GM06990 (cell line): ENCODE measurements at regions not wholly inside any gene's neighbourhood (a gene's known extent, or its start where the extent isn't known, plus 50 kb on each side); places are given as distances from the start of the nearest gene placed in this dataset.

Experiments
- DNase-seq: peaks from one replicate; pipeline ENCODE4 v3.0.0-alpha.2; 2011; ENCODE audit not compliant: insufficient read length; ENCODE audit errors: extremely low read depth
- H3K27me3 ChIP-seq: replicated peaks from 2 replicates; pipeline ENCODE4 v1.6.0; 2011; ENCODE audit warnings: low read length; ENCODE audit not compliant: control insufficient read depth, insufficient read depth
- H3K36me3 ChIP-seq: 2 replicates; pipeline ENCODE4 v1.5.1; 2011; ENCODE audit warnings: low read length; ENCODE audit not compliant: control insufficient read depth, insufficient read depth
- H3K4me3 ChIP-seq: replicated peaks from 2 replicates; pipeline ENCODE4 v1.5.1; 2011; ENCODE audit warnings: low read depth, mild to moderate bottlenecking, control low read depth, low read length
- TF ChIP-seq, protein P1 (sequence below): IDR thresholded peaks from 2 replicates; pipeline ENCODE4 v1.5.1; 2011; ENCODE audit warnings: low read length, control low read depth, mild to moderate bottlenecking, inconsistent platforms; ENCODE audit not compliant: insufficient read depth, poor library complexity, severe bottlenecking

GRCh38 chr4:110778521-110778920 lies 155.6 kb upstream of the PITX2 start:
- Histone ChIP-seq H3K4me3 (no peak overlapping the region), H3K27me3 (no peaks in the 10 kb centered on the region), H3K36me3 (no peaks in the 10 kb centered on the region)
- no peak for DNase-seq
- TF ChIP-seq, protein P1, sequence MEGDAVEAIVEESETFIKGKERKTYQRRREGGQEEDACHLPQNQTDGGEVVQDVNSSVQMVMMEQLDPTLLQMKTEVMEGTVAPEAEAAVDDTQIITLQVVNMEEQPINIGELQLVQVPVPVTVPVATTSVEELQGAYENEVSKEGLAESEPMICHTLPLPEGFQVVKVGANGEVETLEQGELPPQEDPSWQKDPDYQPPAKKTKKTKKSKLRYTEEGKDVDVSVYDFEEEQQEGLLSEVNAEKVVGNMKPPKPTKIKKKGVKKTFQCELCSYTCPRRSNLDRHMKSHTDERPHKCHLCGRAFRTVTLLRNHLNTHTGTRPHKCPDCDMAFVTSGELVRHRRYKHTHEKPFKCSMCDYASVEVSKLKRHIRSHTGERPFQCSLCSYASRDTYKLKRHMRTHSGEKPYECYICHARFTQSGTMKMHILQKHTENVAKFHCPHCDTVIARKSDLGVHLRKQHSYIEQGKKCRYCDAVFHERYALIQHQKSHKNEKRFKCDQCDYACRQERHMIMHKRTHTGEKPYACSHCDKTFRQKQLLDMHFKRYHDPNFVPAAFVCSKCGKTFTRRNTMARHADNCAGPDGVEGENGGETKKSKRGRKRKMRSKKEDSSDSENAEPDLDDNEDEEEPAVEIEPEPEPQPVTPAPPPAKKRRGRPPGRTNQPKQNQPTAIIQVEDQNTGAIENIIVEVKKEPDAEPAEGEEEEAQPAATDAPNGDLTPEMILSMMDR: no peak

DNA sequence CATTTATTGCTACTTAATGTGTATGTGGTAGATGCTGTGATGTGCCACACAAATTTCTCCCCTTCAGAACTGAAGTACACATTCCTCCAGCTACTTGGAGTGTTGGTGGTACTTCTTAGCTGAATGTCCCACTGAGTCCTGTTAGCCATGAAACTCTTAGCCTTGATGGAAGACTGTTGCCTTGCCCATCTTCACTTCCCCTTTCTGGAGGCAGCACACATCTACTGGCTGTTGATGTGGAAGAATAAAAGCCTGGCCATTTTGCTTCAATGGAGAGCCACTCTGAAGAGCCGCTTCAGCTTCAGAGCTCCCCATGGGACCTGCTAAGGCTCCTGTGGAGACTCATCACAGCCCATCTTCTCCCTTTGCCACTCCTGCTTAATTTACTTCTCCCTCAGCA lies 157.7 kb upstream of the PITX2 start:
- no peak overlapping the region for H3K4me3 ChIP-seq
- TF ChIP-seq, protein P1: no peak
- no peak for DNase-seq
- H3K27me3 ChIP-seq: no peaks in the 10 kb centered on the region
- H3K36me3 ChIP-seq: no peaks in the 10 kb centered on the region

DNA sequence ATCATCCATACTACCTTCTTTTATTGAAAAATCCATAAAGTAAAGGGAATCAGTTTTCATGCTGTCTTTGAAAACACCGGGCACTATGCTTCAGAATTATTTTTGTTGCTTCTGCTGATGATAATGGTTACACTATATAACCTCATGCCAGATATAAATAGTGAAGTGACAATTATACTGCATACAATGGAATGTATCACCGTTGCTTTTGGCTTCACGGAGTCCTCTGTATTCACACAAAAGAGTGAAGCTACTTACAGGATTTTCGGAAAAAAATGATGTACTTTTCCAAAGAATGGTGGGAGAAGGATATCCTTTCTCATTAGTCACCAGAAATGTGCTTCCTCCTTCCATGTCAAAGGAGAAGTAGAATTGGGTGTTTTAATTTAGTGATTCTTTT lies 159.1 kb upstream of the PITX2 start:
- H3K4me3 ChIP-seq: no peak overlapping the region
- DNase-seq: no peak
- H3K36me3 ChIP-seq: no peaks in the 10 kb centered on the region
- no peaks in the 10 kb centered on the region for H3K27me3 ChIP-seq
- TF ChIP-seq, protein P1: no peak

DNA sequence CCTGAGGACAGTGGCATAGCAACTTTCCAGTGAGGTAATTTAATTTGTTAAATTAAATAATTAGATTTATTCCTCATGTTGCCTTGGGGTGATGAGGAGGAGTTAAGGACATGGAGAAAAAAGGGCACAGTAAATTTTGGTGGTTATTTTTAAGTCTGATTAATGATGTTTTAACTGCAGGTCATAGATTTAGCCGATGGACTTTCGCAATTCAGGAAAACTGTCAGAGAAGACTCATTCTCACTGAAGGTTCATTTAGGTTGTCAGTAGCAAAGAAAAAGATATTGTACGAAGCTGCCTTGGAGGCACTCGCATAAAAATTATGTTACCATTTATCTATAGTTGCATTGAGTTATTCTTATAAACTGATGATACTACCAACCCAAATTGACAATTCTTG lies 164.2 kb upstream of the PITX2 start:
- TF ChIP-seq, protein P1: no peak
- Histone ChIP-seq H3K27me3 (no peaks in the 10 kb centered on the region), H3K36me3 (no peaks in the 10 kb centered on the region), H3K4me3 (no peak overlapping the region)
- no peak for DNase-seq

GRCh38 chr4:110787707-110788106 lies 164.8 kb upstream of the PITX2 start:
- no peak for DNase-seq
- H3K4me3 ChIP-seq: no peak overlapping the region
- H3K27me3 ChIP-seq: no peaks in the 10 kb centered on the region
- TF ChIP-seq, protein P1: no peak
- no peaks in the 10 kb centered on the region for H3K36me3 ChIP-seq

DNA sequence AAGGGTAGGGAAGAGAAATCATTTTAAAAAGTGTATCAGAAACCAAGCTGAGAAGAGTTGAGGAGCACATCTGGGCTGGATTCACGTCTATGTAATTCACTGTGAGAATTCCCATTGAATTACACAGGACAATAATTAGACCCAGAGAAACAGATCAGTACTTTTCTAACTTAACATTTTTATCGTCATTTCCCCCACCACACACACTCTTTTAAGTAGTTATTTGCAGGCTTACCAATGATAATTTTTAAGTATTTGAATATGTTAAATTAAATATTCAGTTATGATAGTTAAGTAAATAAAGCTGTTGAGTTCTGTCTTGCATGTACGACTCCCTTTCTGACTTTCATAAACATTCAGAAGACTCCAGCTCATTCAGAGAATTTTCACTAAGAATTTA lies 165.4 kb upstream of the PITX2 start:
- TF ChIP-seq, protein P1: no peak
- no peak for DNase-seq
- Histone ChIP-seq H3K36me3 (no peaks in the 10 kb centered on the region), H3K27me3 (no peaks in the 10 kb centered on the region), H3K4me3 (no peak overlapping the region)
